Neutrophil (primary cell): ENCODE measurements at regions not wholly inside any gene's neighbourhood (a gene's known extent, or its start where the extent isn't known, plus 50 kb on each side); places are given as distances from the start of the nearest gene placed in this dataset.
"Not testable (repeated sequence)": the region's sequence is repeated elsewhere in the genome, so short reads cannot be mapped to it uniquely, and the experiment has no call there.

Experiments used
- H3K27ac ChIP-seq: fragments of 200-600 bp; sonication (generic); 2 replicates; pipeline ENCODE4 v1.5.1; 2016; ENCODE audit warnings: mild to moderate bottlenecking, moderate library complexity
- H3K27me3 ChIP-seq: fragments of 200-600 bp; sonication (generic); 2 replicates; pipeline ENCODE4 v1.6.0; 2016; ENCODE audit warnings: mild to moderate bottlenecking
- H3K36me3 ChIP-seq: fragments of 200-600 bp; sonication (generic); 2 replicates; pipeline ENCODE4 v1.5.1; 2017
- H3K4me1 ChIP-seq, 2 experiments: fragments of 200-600 bp in 1 of 2; sonication (generic) in 1 of 2; 1 replicate in 1 of 2; 2 replicates in 1 of 2; pipeline versions ENCODE4 v1.5.1 to v1.6.1; 2013 to 2016; ENCODE audit warnings: low read depth in 1 of 2, low read length in 1 of 2, mild to moderate bottlenecking in 1 of 2, moderate library complexity in 1 of 2; ENCODE audit not compliant: control insufficient read depth in 1 of 2, insufficient read depth in 1 of 2
- H3K4me3 ChIP-seq, 2 experiments: fragments of 200-600 bp in 1 of 2; sonication (generic) in 1 of 2; 1 replicate in 1 of 2; 2 replicates in 1 of 2; pipeline ENCODE4 v1.5.1; 2013 to 2016; ENCODE audit warnings: low read depth in 1 of 2, low read length in 1 of 2, mild to moderate bottlenecking in 1 of 2, moderate library complexity in 1 of 2
- H3K9me3 ChIP-seq: fragments of 200-600 bp; sonication (generic); 2 replicates; pipeline ENCODE4 v1.5.1; 2016
- TF ChIP-seq, protein P1 (sequence below): fragments of 200-600 bp; sonication (generic); IDR thresholded peaks from 2 replicates; pipeline ENCODE4 v1.5.1; 2016; ENCODE audit warnings: antibody characterized with exemption

DNA sequence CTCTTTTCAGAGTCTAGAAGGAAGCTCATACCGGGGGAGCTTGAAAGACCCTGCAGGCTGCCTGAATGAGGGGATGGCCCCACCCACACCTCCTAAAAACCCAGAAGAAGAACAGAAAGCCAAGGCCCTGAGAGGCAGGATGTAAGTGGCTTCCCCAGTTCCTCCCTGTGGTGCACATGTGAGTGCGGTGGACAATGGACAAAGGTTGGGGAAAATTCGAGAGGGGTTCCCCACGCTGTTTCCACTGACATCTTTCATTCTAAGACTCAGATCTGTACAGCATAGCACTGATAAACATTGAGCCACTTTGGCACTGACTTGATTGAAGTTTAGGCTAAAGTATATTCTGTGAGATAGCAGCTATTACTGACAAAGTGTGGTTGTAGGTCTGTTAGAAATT is 79.5 kb upstream of the UMPS start:
- Histone ChIP-seq H3K27me3 (no peaks in the 10 kb centered on the region), H3K27ac (no peak overlapping the region), H3K9me3 (no peaks in the 10 kb centered on the region), H3K36me3 (no peaks in the 10 kb centered on the region), H3K4me3 (no peak overlapping the region), H3K4me1 (no peaks in the 10 kb centered on the region)
- TF ChIP-seq, protein P1, sequence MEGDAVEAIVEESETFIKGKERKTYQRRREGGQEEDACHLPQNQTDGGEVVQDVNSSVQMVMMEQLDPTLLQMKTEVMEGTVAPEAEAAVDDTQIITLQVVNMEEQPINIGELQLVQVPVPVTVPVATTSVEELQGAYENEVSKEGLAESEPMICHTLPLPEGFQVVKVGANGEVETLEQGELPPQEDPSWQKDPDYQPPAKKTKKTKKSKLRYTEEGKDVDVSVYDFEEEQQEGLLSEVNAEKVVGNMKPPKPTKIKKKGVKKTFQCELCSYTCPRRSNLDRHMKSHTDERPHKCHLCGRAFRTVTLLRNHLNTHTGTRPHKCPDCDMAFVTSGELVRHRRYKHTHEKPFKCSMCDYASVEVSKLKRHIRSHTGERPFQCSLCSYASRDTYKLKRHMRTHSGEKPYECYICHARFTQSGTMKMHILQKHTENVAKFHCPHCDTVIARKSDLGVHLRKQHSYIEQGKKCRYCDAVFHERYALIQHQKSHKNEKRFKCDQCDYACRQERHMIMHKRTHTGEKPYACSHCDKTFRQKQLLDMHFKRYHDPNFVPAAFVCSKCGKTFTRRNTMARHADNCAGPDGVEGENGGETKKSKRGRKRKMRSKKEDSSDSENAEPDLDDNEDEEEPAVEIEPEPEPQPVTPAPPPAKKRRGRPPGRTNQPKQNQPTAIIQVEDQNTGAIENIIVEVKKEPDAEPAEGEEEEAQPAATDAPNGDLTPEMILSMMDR = no peak

DNA sequence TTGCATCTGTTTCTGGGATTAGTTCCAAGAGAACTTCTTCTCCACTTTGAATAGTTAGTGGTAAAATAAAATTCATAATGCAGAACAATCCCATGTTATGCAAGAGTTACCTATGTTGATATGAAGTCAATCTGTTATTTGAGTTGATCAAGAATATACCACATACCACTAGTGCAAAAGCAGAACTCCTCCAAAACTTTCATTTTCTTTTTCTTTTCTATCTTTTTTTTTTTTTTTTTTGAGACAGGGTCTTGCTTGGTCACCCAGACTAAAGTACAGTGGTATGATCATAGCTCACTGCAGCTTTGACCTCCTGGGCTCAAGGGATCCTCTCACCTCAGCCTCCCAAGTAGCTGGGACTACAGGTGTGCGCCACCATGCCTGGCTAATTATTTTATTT is 78.8 kb upstream of the UMPS start:
- not testable (repeated sequence) for H3K27me3 ChIP-seq, H3K36me3 ChIP-seq, H3K4me3 ChIP-seq, H3K4me1 ChIP-seq, H3K9me3 ChIP-seq, H3K27ac ChIP-seq

DNA sequence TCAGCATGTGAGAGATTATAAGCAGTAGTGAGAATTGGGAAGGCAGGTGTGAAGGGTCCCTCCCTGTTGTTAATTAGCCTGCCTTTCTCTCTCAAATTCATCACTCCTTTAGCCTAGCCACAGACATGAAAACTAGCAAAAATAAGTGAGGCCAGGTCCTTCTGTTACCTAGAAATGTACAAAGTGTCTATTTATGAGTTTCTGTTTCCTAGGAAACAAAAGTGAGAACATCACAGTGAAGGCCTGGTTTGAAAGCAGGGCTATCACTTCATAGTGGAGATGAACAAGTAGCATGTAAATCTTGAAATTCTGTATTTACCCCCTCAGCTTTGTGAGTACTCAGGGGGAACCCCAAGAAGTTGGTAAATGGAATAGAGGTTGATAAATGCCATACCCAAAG is 78.2 kb upstream of the UMPS start:
- Histone ChIP-seq H3K27me3 (no peaks in the 10 kb centered on the region), H3K36me3 (no peaks in the 10 kb centered on the region), H3K9me3 (no peaks in the 10 kb centered on the region), H3K27ac (no peak overlapping the region), H3K4me1 (no peaks in the 10 kb centered on the region), H3K4me3 (no peak overlapping the region)
- TF ChIP-seq, protein P1 = no peak

DNA sequence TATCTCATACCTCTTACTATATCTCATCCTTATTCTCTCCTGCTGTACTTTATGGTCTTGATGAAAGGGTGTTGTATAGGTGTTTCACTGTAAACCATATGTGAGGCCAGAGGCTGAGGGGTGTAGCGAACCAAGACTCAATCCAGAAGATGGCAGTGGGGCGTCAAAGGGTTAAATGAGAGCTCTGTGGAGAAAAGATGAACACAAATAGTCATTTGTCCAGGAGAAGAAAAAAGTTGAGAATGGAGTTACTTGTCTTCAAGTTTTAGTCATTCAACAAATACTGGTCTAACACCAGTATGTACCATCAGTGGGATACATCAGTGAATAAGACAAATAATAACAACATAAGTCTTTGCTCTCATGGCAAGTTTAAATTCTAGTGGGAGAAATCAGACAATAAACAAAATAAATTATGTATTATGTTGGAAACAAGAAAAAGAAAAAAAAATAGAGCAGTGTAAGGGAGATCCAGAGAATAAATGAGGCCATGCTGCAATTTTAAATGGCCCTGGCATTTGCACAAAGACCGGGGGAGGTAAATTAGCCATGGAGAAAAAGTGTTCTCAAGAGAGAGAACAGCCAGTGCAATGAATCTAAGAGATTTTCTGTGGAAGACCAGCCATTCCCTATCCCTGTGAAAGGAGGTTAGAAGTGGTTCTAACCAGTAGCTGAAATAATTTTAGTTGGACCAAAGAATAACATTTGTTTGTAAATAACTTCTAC is 77.0 kb upstream of the UMPS start:
- Histone ChIP-seq H3K4me1 (no peaks in the 10 kb centered on the region), H3K27ac (no peak overlapping the region), H3K36me3 (no peaks in the 10 kb centered on the region), H3K27me3 (no peaks in the 10 kb centered on the region), H3K9me3 (no peaks in the 10 kb centered on the region), H3K4me3 (no peak overlapping the region)
- TF ChIP-seq, protein P1 = no peak

DNA sequence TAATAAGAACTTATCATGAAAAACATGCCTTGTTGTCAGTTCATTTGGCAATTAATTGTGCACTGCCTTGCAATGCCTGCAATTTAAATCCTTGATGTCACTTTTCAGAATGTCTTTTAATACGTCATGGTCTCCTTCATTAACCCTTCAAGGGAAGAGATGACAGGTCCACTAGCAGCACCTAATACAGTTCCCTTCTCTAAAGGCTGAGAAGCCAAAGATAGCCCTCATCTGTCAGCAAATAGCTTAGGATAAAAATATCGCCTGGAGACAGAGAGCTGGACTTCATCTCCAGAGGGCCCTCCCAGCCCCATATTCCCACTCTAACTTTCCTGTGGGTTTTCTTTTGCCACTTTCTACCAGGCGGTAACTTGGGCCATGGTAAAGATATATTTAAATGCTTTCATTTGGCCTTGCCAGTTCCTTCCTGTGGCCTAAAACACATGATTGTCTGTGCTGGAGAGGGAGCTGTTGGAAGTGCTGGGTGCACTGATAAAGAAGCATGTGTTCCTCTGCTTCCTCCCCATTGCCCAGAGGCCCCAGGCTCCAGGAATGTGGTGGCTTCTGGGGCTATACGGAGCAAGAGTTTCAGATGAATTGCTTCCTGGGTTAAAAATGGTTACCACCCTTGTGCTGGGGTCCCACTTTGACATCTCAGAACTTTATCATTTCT is 76.3 kb upstream of the UMPS start:
- Histone ChIP-seq H3K27ac (no peak overlapping the region), H3K9me3 (no peaks in the 10 kb centered on the region), H3K4me3 (no peak overlapping the region), H3K36me3 (no peaks in the 10 kb centered on the region), H3K27me3 (no peaks in the 10 kb centered on the region), H3K4me1 (no peaks in the 10 kb centered on the region)
- TF ChIP-seq, protein P1 = no peak

DNA sequence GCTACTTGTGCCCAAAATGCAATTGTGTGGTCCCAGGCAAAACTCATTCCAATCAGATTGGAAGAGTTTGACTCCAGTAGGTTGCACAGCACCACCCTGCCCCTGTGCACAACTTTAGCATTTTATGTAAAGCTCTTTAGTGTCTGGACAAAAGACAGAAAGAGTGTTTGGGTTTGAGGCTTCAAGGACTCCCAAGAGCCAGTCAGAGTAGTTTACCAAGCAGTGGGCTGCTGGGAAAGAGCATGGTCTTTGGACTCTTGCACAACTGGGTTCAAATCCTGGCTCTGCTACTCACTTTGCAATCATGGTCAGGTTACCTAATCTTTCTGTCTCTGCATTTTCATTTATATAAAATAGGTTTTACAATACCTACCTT is 75.8 kb upstream of the UMPS start:
- TF ChIP-seq, protein P1 = no peak
- Histone ChIP-seq H3K36me3 (no peaks in the 10 kb centered on the region), H3K4me3 (no peak overlapping the region), H3K27me3 (no peaks in the 10 kb centered on the region), H3K4me1 (no peaks in the 10 kb centered on the region), H3K27ac (no peak overlapping the region), H3K9me3 (no peaks in the 10 kb centered on the region)
